Cardiac muscle cell (in vitro differentiated cells and primary cell): ENCODE measurements at regions not wholly inside any gene's neighbourhood (a gene's known extent, or its start where the extent isn't known, plus 50 kb on each side); places are given as distances from the start of the nearest gene placed in this dataset.

ENCODE experiments used
- DNase-seq, 2 donors: peaks; one replicate each; pipeline versions ENCODE4 v3.0.0 to v3.0.0-alpha.2; 2010 to 2017; ENCODE audit warnings: low read depth in 1 of 2, low spot score in 1 of 2
- H3K27ac ChIP-seq: fragments of 200-600 bp; sonication (generic); 2 replicates; pipeline ENCODE4 v1.5.1; 2016
- H3K27me3 ChIP-seq: fragments of 200-600 bp; sonication (generic); 2 replicates; pipeline ENCODE4 v1.6.0; 2016; ENCODE audit warnings: control low read depth
- H3K36me3 ChIP-seq: fragments of 200-600 bp; sonication (generic); 2 replicates; pipeline ENCODE4 v1.5.1; 2016; ENCODE audit warnings: control low read depth
- H3K4me1 ChIP-seq: fragments of 200-600 bp; sonication (generic); 2 replicates; pipeline ENCODE4 v1.8.1; 2017; ENCODE audit warnings: low read depth, mild to moderate bottlenecking, mixed run types
- H3K4me3 ChIP-seq: fragments of 200-600 bp; sonication (generic); 2 replicates; pipeline ENCODE4 v1.5.1; 2016; ENCODE audit warnings: mild to moderate bottlenecking
- H3K9me3 ChIP-seq: fragments of 200-600 bp; sonication (generic); 2 replicates; pipeline ENCODE4 v1.5.1; 2017; ENCODE audit warnings: low read depth, mild to moderate bottlenecking, control low read depth
- TF ChIP-seq, protein P1 (sequence below): IDR thresholded peaks from 2 replicates; pipeline ENCODE4 v1.5.1; 2012; ENCODE audit warnings: low read depth, mild to moderate bottlenecking, low read length

DNA sequence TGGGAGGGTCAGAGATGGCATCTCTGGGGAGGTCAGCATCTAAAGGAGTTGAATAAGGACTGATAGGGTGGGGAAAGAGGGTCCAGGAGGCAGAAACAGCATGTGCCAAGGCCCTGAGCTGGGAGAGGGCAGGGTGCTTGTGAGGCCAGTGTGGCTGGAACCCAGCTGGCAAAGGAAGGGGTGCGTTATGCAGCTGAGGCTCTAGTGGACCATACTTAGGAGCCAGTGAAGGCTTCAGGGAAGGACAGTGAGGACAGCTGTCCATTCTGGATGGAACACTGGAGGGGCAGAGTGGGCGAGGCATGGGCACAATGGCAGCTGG lies 57.1 kb upstream of the RPL11 start:
- Histone ChIP-seq H3K4me3 (no peak overlapping the region), H3K4me1 (peaks cover 26% of the 10 kb centered on the region), H3K27ac (peak overlapping the region; percentile 76), H3K27me3 (no peaks in the 10 kb centered on the region), H3K9me3 (no peaks in the 10 kb centered on the region), H3K36me3 (no peaks in the 10 kb centered on the region)
- DNase-seq, result no peak
- TF ChIP-seq, protein P1, sequence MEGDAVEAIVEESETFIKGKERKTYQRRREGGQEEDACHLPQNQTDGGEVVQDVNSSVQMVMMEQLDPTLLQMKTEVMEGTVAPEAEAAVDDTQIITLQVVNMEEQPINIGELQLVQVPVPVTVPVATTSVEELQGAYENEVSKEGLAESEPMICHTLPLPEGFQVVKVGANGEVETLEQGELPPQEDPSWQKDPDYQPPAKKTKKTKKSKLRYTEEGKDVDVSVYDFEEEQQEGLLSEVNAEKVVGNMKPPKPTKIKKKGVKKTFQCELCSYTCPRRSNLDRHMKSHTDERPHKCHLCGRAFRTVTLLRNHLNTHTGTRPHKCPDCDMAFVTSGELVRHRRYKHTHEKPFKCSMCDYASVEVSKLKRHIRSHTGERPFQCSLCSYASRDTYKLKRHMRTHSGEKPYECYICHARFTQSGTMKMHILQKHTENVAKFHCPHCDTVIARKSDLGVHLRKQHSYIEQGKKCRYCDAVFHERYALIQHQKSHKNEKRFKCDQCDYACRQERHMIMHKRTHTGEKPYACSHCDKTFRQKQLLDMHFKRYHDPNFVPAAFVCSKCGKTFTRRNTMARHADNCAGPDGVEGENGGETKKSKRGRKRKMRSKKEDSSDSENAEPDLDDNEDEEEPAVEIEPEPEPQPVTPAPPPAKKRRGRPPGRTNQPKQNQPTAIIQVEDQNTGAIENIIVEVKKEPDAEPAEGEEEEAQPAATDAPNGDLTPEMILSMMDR, result no peak

DNA sequence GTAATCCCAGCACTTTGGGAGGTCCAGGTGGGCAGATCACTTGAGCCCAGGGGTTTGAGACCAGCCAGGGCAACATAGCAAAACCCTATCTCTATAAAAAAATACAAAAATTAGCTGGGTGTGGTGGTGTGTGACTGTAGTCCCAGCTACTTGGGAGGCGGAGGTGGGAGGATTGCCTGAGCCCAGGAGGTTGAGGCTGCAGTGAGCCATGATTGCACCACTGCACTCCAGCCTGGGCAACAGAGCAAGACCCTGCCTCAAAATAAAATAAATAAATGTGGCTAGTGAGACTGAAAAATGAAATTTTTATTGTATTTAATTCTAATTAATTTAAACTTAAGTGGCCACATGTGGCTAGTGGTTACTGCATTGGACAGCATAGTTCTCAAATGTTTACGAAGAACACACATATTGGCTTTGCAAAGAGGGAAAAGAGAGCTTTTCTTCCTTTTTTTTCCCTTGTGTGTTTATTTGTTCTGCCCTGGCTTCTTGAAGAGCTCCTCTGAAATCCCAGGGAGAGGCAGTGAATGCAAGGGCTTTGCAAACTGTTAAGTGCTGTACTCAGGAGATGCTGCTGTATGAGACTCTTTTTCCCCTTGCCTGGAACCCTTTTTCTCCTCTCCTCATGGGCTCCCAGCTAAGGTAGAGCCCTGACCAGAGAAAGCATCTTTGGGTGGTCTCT lies 59.0 kb upstream of the RPL11 start:
- H3K9me3 ChIP-seq, result no peaks in the 10 kb centered on the region
- H3K27ac ChIP-seq, result no peak overlapping the region
- H3K4me3 ChIP-seq, result no peak overlapping the region
- H3K36me3 ChIP-seq, result no peaks in the 10 kb centered on the region
- no peaks in the 10 kb centered on the region for H3K27me3 ChIP-seq
- DNase-seq, result no peak
- peaks cover 9% of the 10 kb centered on the region for H3K4me1 ChIP-seq
- TF ChIP-seq, protein P1, result no peak

DNA sequence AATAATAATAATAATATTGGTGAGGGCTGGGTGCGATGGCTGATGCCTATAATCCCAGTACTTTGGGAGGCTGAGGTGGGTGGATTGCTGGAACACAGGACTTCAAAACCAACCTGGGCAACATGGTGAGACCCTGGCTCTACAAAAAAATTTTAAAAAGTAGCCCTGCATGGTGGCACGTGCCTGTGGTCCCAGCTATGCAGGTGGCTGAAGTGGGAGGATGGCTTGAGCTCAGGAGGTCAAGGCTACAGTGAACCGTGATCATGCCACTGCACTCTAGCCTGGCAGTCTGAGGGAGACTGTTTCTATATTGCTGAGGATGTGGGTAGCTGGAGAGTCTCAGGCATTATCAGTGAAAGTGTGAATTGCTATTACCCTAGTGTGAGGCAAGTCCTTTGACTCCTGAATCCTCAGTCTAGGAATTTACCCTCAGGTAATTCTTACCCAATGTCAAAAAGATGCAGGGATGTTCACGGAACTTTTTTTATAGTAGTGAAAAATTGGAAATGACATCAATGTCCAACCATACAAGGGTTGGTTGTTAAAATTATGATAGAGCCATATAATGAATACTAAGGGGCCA lies 61.8 kb upstream of the RPL11 start:
- Histone ChIP-seq H3K36me3 (no peaks in the 10 kb centered on the region), H3K27ac (no peak overlapping the region), H3K9me3 (no peaks in the 10 kb centered on the region), H3K4me1 (peaks cover 2% of the 10 kb centered on the region), H3K27me3 (no peaks in the 10 kb centered on the region), H3K4me3 (no peak overlapping the region)
- DNase-seq, result no peak
- TF ChIP-seq, protein P1, result no peak

DNA sequence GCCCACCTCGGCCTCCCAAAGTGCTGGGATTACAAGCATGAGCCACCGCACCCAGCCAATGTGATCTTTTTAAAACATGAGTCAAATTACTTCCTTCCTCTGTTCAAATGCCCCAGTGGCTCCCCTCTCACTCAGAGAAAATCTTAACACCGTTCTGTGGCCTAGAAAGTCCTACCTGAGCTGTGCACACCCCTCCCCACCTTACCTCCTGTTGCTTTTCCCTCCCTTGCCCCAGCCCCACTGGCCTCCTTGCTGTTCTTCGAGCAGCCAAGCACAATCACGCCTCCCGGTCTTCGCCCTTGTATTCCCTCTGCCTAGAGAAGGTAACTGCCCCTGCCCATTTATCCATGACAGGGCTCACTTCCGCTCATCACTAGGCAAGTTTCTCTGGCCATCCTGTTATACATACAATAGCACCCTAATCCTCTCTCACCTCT lies 62.6 kb upstream of the RPL11 start:
- Histone ChIP-seq H3K36me3 (no peaks in the 10 kb centered on the region), H3K4me3 (no peak overlapping the region), H3K27me3 (no peaks in the 10 kb centered on the region), H3K27ac (peak overlapping the region; percentile 9), H3K9me3 (no peaks in the 10 kb centered on the region), H3K4me1 (no peaks in the 10 kb centered on the region)
- TF ChIP-seq, protein P1, result no peak
- no peak for DNase-seq

- TF ChIP-seq, protein P1, result no peak
- no peaks in the 10 kb centered on the region for H3K27me3 ChIP-seq
- H3K9me3 ChIP-seq, result no peaks in the 10 kb centered on the region
- H3K4me3 ChIP-seq, result no peak overlapping the region
- no peak overlapping the region for H3K27ac ChIP-seq
- DNase-seq, result no peak
- no peaks in the 10 kb centered on the region for H3K4me1 ChIP-seq
- no peaks in the 10 kb centered on the region for H3K36me3 ChIP-seq
Observed at GRCh38 chr1:23627069-23627735, 64.4 kb upstream of the RPL11 start.
